ENCODE measurements at regions not wholly inside any gene's neighbourhood (a gene's known extent, or its start where the extent isn't known, plus 50 kb on each side); places are given as distances from the start of the nearest gene placed in this dataset.

DNA sequence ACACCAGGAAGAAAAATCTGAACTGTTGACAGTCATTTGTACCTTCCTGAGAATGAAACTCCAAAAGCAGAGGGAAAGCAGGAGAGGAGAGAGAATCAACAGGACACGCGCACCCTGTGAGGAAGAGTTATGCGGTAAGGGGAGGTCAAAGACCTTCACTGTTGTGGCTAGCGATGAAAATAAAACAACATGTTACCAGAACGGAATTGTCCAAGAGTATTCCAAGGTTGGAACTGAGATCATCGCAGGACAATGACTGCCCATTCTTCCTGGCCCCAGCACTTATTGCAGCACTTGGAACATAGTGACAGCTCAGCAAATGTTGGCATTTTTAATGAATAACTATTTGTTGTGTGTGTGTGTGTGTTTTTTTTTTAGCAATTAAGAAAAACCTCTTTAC is 176.0 kb upstream of the TSC22D1 start:
- CTCF ChIA-PET (ENCODE audit: low intra/inter-chr PET ratio, low total read pairs), result no interaction called here

More for the DNA sequence above, 176.0 kb upstream of the TSC22D1 start:
- no peaks in the 10 kb centered on the region for H3K9me3 ChIP-seq (ENCODE audit: low read length)
- TF ChIP-seq, protein P1, sequence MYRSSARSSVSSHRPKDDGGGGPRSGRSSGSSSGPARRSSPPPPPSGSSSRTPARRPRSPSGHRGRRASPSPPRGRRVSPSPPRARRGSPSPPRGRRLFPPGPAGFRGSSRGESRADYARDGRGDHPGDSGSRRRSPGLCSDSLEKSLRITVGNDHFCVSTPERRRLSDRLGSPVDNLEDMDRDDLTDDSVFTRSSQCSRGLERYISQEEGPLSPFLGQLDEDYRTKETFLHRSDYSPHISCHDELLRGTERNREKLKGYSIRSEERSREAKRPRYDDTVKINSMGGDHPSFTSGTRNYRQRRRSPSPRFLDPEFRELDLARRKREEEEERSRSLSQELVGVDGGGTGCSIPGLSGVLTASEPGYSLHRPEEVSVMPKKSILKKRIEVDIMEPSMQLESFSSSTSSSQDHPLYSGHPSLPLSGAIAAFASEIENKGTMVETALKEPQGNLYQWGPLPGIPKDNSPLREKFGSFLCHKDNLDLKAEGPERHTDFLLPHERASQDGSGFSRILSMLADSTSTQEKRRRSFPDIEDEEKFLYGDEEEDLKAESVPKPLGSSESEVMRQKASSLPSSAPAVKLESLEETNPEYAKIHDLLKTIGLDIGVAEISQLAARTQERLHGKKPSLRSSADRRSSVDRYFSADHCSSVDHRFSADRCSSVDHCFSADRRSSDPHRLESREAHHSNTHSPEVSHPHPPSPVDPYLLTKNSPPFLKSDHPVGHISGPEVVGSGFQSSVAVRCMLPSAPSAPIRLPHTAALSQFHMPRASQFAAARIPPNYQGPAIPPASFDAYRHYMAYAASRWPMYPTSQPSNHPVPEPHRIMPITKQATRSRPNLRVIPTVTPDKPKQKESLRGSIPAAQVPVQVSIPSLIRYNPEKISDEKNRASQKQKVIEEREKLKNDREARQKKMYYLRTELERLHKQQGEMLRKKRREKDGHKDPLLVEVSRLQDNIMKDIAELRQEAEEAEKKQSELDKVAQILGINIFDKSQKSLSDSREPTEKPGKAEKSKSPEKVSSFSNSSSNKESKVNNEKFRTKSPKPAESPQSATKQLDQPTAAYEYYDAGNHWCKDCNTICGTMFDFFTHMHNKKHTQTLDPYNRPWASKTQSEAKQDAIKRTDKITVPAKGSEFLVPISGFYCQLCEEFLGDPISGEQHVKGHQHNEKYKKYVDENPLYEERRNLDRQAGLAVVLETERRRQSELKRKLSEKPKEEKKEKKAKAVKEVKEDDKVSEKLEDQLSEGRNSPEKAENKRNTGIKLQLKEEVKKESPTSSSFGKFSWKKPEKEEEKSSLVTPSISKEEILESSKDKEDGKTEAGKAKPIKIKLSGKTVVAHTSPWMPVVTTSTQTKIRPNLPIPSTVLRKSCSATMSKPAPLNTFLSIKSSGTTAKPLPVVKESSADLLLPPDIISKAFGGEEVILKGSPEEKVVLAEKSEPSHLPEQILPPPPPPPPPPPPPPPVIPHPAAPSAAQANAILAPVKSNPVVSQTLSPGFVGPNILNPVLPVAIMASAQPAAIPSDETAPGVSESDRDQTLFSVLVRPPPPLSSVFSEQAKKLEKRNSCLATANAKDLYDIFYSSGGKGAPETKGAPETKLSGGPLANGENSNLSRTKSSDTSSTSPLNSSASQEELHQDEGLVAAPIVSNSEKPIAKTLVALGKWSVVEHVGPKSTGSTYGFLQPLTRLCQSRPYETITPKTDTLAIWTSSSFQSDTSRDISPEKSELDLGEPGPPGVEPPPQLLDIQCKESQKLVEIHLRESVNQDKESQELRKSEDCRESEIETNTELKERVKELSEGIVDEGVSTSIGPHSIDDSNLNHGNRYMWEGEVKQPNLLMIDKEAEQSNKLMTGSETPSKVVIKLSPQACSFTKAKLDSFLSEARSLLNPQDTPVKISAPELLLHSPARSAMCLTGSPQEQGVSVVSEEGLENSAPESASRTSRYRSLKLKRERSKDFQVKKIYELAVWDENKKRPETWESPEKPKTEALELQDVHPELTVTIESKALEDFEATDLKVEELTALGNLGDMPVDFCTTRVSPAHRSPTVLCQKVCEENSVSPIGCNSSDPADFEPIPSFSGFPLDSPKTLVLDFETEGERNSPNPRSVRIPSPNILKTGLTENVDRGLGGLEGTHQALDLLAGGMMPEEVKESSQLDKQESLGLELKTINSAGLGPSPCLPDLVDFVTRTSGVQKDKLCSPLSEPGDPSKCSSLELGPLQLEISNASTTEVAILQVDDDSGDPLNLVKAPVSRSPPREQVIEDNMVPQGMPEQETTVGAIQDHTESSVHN (CRISPR knock-in tag; IDR thresholded peaks at IDR 0.05), result no peak
- TF ChIP-seq ZNF790 (CRISPR knock-in tag; IDR thresholded peaks at IDR 0.05; ENCODE audit: borderline replicate concordance) (no peak), NR2F1 (CRISPR knock-in tag; IDR thresholded peaks at IDR 0.05) (0 out of 4 replicates have a peak, but pooled peaks of 1 of the 2 experiments have one; percentile 33), SOX5 (CRISPR knock-in tag; IDR thresholded peaks at IDR 0.05; ENCODE audit: borderline replicate concordance) (peak; percentile 21; the same call in 1 of the 2 replicates), NBN (conservative IDR thresholded peaks at IDR 0.05) (no peak), MAFK (conservative IDR thresholded peaks at IDR 0.05 in 1 of 2, IDR thresholded peaks at IDR 0.05 in 1 of 2; ENCODE audit: low read length in 2 of 2) (peak; percentile 56 to 73; a peak in 3 of 4 replicates), KAT8 (CRISPR knock-in tag; IDR thresholded peaks at IDR 0.05) (no peak), SOX13 (IDR thresholded peaks at IDR 0.05) (no peak), SOX13 (CRISPR knock-in tag; conservative IDR thresholded peaks at IDR 0.05 in 1 of 2, IDR thresholded peaks at IDR 0.05 in 1 of 2) (peak in 1 of 2 experiments; percentile 39; a peak in 1 of 4 replicates), MAFF (IDR thresholded peaks at IDR 0.05; ENCODE audit: low read depth, low read length) (peak; percentile 68)
- H3K36me3 ChIP-seq (replicated peaks in 1 of 2; ENCODE audit: control insufficient read depth in 1 of 2, insufficient read depth in 2 of 2, low read length in 2 of 2), result no peaks in the 10 kb centered on the region
- H3K27ac ChIP-seq (ENCODE audit: extremely low read length, insufficient read depth, low read length), result no peak overlapping the region
- no peaks in the 10 kb centered on the region for H3K27me3 ChIP-seq (ENCODE audit: control insufficient read depth in 1 of 2, insufficient read depth in 2 of 2, low read length in 2 of 2)
- DNase-seq (ENCODE audit: low spot score) (peak; percentile 48), ATAC-seq (peak; percentile 28; the same call in 1 of the 3 replicates), FAIRE-seq (no peak)
- 10% methylated on average over 6 of the region's 6 CpGs for WGBS (ENCODE audit: low lambda C conversion rate)
- intact Hi-C loops (cut with micrococcal nuclease; ENCODE audit: unreplicated experiment) (no loop called here), in situ Hi-C loops (cut with HindIII; ENCODE audit: extremely low pct_ligation_motif_present, low pct_unique_long_range_greater_than_20kb) (no loop called here)
- no peaks in the 10 kb centered on the region for H3K4me1 ChIP-seq (ENCODE audit: insufficient read depth, low read length)
- H3K4me2 ChIP-seq (ENCODE audit: low read depth, low read length), result no peak overlapping the region
- H3K79me2 ChIP-seq (ENCODE audit: insufficient read depth, low read length), result no peaks in the 10 kb centered on the region
- no peak overlapping the region for H2AFZ ChIP-seq (ENCODE audit: low read length)
- no TSS peak for BruUV-seq (replicated peaks)
- POLR2A ChIA-PET, result no interaction called here
- no peak overlapping the region for H3K9ac ChIP-seq (ENCODE audit: insufficient read depth, low read depth, low read length)
- no peaks in the 10 kb centered on the region for H4K20me1 ChIP-seq (ENCODE audit: insufficient read depth, low read length)
- H3K4me3 ChIP-seq (replicated peaks in 1 of 3; ENCODE audit: insufficient read depth in 1 of 3, low read depth in 2 of 3, low read length in 3 of 3), result no peak overlapping the region
